ENCODE measurements at regions not wholly inside any gene's neighbourhood (a gene's known extent, or its start where the extent isn't known, plus 50 kb on each side); places are given as distances from the start of the nearest gene placed in this dataset.

DNA sequence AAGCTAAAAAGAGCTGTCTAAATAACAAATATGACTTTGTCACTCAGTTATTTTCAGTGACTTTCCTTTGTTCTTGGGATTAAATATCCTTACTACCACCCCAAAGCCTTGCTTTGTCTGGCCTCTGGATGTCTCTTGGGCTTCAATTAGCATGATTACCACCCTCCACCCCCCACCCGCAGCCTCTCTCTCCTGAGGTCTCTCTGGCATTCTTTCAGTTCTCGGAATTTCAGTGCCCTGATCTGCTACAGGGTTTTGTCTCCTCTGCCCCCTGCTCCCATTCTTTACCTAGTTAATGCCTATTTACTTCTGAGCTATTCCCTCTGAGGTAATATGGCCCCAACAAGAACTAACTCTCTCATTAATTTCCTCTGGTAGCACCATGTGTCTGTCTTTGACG is 376.4 kb downstream of the DEPDC1B start:
- TF ChIP-seq, protein P1, sequence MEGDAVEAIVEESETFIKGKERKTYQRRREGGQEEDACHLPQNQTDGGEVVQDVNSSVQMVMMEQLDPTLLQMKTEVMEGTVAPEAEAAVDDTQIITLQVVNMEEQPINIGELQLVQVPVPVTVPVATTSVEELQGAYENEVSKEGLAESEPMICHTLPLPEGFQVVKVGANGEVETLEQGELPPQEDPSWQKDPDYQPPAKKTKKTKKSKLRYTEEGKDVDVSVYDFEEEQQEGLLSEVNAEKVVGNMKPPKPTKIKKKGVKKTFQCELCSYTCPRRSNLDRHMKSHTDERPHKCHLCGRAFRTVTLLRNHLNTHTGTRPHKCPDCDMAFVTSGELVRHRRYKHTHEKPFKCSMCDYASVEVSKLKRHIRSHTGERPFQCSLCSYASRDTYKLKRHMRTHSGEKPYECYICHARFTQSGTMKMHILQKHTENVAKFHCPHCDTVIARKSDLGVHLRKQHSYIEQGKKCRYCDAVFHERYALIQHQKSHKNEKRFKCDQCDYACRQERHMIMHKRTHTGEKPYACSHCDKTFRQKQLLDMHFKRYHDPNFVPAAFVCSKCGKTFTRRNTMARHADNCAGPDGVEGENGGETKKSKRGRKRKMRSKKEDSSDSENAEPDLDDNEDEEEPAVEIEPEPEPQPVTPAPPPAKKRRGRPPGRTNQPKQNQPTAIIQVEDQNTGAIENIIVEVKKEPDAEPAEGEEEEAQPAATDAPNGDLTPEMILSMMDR (IDR thresholded peaks at IDR 0.05; ENCODE audit: insufficient read depth, low read length, poor library complexity, severe bottlenecking) = no peak
- Histone ChIP-seq H3K36me3 (ENCODE audit: control insufficient read depth, insufficient read depth, low read length) (no peaks in the 10 kb centered on the region), H3K27me3 (ENCODE audit: control insufficient read depth, insufficient read depth, low read length) (no peaks in the 10 kb centered on the region), H3K4me3 (ENCODE audit: low read depth, low read length) (no peak overlapping the region)
- DNase-seq (ENCODE audit: low read depth) = no peak

DNA sequence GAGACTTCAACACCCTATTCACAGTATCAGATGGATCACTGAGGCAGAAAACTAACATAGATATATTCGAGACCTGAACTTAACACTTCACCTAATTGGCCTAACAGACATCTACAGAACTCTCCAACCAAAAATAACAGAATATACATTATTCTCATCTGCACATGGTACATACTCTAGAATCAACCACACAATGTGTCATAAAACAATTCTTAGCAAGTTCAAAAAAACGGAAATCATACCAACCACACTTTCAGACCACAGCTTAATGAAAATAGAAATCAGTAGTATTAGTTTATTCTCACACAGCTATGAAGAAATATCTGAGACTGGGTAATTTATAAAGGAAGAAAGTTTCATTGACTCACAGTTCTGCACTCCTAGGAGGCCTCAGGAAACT is 387.9 kb downstream of the DEPDC1B start:
- DNase-seq (ENCODE audit: low read depth) = no peak
- Histone ChIP-seq H3K27me3 (ENCODE audit: control insufficient read depth, insufficient read depth, low read length) (no peaks in the 10 kb centered on the region), H3K36me3 (ENCODE audit: control insufficient read depth, insufficient read depth, low read length) (no peaks in the 10 kb centered on the region), H3K4me3 (ENCODE audit: low read depth, low read length) (no peak overlapping the region)
- TF ChIP-seq, protein P1 (IDR thresholded peaks at IDR 0.05; ENCODE audit: insufficient read depth, low read length, poor library complexity, severe bottlenecking) = no peak

DNA sequence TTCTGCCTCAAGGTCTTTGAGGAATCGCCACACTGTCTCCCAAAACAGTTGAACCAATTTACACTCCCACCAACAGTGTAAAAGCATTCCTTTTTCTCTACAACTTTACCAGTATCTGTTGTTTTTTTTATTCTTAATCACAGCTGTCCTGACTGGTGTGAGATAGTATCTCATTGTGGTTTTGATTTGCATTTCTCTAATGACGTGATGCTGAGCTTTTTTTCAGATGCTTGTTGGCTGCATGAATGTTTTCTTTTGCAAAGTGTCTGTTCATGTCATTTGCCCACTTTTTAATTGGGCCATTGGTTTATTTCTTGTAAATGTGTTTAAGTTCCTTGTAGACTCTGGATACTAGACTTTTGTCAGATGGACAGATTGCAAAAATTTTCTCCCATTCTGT is 400.0 kb downstream of the DEPDC1B start:
- no peak for DNase-seq (ENCODE audit: low read depth)
- H3K27me3 ChIP-seq (ENCODE audit: control insufficient read depth, insufficient read depth, low read length) = no peaks in the 10 kb centered on the region

DNA sequence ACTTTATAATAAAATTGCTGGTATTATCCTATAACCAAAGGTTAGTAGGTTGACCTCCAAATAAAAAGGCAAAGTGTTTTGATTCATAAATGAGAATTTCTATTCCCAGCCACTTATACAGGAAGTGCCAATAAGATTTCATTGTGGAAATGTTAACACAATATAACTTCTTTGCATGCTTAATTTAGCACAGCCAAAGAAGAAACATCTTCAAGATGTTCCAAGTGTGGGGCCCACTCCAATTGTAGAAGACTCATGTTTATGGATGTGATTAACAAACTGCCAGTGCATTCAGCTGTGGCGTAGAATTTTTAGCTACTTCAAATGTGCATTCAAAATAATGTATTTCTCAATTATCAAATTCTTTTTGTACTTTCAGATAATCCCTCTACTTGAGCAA is 402.3 kb downstream of the DEPDC1B start:
- Histone ChIP-seq H3K4me3 (ENCODE audit: low read depth, low read length) (no peak overlapping the region), H3K36me3 (ENCODE audit: control insufficient read depth, insufficient read depth, low read length) (no peaks in the 10 kb centered on the region), H3K27me3 (ENCODE audit: control insufficient read depth, insufficient read depth, low read length) (no peaks in the 10 kb centered on the region)
- no peak for DNase-seq (ENCODE audit: low read depth)
- TF ChIP-seq, protein P1 (IDR thresholded peaks at IDR 0.05; ENCODE audit: insufficient read depth, low read length, poor library complexity, severe bottlenecking) = no peak

More for the DNA sequence above, 400.0 kb downstream of the DEPDC1B start:
- no peaks in the 10 kb centered on the region for H3K36me3 ChIP-seq (ENCODE audit: control insufficient read depth, insufficient read depth, low read length)
- no peak overlapping the region for H3K4me3 ChIP-seq (ENCODE audit: low read depth, low read length)
- TF ChIP-seq, protein P1 (IDR thresholded peaks at IDR 0.05; ENCODE audit: insufficient read depth, low read length, poor library complexity, severe bottlenecking) = no peak

DNA sequence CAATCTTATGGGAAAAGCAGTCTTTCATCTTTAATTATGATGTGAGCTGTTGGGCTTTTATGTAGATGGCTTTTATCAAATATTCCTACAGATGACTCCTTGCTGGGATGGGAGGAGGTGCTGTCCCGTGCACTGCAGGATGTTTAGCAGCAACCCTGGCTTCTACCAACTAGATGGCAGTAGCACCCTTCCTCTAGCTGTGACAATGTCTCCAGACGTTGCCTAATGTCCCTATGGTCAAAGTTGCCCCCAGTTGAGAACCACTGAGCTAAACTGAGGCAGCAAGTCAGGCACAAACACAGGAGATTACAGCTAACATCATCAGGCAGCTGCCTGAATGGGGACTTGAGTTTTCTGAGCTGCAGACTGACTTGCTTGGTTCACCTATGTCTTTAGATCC is 401.9 kb upstream of the PDE4D start:
- DNase-seq (ENCODE audit: low read depth) = no peak
- Histone ChIP-seq H3K27me3 (ENCODE audit: control insufficient read depth, insufficient read depth, low read length) (no peaks in the 10 kb centered on the region), H3K4me3 (ENCODE audit: low read depth, low read length) (no peak overlapping the region), H3K36me3 (ENCODE audit: control insufficient read depth, insufficient read depth, low read length) (no peaks in the 10 kb centered on the region)
- TF ChIP-seq, protein P1 (IDR thresholded peaks at IDR 0.05; ENCODE audit: insufficient read depth, low read length, poor library complexity, severe bottlenecking) = peak; percentile 64

DNA sequence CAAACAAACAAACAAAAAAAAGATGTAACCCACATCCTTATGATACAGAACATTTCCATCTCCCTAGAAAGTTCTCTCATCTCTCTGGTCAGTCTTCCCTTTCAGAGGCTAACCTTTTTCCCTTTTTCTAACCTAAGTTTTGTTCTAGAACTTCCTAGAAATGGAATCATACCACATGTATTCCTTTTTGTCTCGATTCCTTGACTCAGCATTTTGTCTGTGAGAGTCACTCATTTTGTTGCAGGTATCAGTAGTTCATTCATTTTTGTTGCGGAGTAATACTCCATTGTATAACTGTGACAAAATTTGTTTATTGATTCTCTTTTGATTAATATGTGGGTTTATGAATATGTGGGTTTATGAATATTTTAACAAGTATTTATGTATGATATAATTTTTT is 400.0 kb upstream of the PDE4D start:
- H3K27me3 ChIP-seq (ENCODE audit: control insufficient read depth, insufficient read depth, low read length) = no peaks in the 10 kb centered on the region
- H3K36me3 ChIP-seq (ENCODE audit: control insufficient read depth, insufficient read depth, low read length) = no peaks in the 10 kb centered on the region
- DNase-seq (ENCODE audit: low read depth) = no peak
- H3K4me3 ChIP-seq (ENCODE audit: low read depth, low read length) = no peak overlapping the region
- TF ChIP-seq, protein P1 (IDR thresholded peaks at IDR 0.05; ENCODE audit: insufficient read depth, low read length, poor library complexity, severe bottlenecking) = no peak

All from kidney epithelial cell (primary cell).